IPS DF 4.7 (cell line): ENCODE measurements at regions not wholly inside any gene's neighbourhood (a gene's known extent, or its start where the extent isn't known, plus 50 kb on each side); places are given as distances from the start of the nearest gene placed in this dataset.
"Not testable (repeated sequence)": the region's sequence is repeated elsewhere in the genome, so short reads cannot be mapped to it uniquely, and the experiment has no call there.

Experiments used
- DNase-seq: peaks from one replicate; pipeline ENCODE4 v3.0.0-alpha.2; 2013; ENCODE audit warnings: low spot score; ENCODE audit errors: extremely low read depth

DNA sequence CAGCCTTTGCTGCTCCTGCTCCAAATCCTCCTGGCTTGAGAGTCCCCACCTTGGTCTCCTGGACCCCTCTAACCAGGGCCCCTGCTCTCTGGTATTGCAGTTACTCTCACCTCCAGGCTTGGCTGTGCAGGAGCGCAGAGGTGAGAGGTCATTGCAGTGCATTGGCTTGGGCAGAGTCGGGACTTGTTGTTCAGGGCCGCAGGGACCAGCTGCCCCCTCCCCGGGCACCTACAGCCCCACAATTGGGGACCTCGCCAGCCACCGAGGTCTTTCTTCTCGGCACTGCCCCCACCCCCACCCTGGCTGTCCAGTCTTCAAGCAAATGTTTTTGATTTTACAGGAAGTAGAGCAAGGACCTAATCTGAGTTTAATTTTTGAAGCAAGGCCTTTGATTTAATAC is 65.5 kb upstream of the FGF3 start:
- DNase-seq, result no peak

DNA sequence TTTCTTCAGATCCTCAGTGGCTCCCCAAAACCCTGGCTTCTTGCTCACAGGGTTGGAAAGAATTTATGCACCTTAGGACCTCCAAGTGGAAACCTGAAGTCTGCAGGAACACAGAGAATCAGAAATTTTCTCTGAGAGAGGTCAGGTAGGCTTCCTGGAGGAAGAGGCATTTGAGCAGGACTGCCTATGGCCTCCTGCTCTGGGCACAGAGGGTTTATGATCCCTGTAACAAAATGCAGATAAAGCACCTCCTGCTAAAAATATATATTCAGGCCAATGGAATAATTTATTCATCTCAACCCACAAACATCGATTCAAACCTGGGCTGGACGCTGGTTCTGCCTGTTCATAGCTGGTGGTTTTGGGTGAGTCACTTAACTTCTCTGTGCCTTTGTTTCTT is 68.1 kb upstream of the FGF3 start:
- DNase-seq, result no peak

DNA sequence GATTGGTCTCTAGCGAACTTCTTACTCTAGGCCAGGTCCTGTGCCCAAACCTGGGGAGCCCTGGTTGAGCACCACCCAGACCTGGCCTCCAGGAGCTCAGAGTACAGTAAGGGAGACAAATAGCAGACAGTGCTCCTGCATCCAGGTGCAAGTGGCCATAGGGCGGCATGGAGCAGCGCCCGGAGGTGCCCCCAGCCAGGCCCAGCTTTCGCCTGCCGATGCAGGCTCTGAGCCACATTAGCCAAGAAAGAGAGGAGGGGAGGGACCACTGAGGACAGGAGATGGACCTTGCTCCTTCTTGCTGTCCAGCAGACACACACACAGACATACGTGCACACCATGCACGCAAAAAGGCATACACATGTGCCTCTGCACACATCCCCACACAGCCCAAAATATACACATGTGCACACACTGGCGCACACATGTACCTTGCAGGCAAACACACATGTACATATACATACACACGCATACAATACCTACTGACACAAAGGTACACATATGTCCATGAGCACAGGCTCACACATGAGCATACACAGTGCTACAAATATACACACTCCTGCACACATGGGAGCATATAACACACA is 68.7 kb upstream of the FGF3 start:
- DNase-seq, result no peak

DNA sequence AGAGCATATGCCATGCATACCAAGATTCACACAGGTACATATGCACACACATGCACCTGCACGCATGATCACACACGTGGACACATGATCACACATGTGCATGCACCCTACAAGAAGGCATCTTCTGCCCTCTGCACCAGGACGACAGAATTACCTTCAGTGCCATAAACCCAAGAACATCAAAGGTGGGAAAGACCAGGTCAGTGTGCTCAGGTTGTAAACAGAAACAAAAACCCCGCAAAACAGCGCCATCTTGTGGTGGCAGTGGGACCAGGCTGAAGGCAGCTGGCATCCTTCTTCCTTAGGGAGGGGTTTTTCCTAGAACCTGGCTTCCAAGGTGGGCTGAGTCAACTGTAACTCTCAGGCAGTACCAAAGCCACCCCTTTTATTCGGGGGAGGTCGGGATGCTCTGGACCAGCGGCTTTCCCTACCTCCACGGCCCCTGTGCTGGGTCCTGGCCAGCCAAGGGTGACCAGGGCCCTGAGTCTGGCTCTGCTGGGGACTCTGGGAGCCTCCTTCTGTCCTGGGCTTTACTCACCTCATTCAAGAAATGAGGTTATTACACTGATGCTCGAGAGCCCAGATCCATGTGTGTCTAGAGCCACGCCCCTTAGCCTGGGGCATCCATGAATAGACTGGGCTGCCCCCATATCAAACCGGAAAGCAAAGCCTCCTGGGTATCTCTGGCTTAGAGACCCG is 69.4 kb upstream of the FGF3 start:
- DNase-seq, result peak; percentile 72

DNA sequence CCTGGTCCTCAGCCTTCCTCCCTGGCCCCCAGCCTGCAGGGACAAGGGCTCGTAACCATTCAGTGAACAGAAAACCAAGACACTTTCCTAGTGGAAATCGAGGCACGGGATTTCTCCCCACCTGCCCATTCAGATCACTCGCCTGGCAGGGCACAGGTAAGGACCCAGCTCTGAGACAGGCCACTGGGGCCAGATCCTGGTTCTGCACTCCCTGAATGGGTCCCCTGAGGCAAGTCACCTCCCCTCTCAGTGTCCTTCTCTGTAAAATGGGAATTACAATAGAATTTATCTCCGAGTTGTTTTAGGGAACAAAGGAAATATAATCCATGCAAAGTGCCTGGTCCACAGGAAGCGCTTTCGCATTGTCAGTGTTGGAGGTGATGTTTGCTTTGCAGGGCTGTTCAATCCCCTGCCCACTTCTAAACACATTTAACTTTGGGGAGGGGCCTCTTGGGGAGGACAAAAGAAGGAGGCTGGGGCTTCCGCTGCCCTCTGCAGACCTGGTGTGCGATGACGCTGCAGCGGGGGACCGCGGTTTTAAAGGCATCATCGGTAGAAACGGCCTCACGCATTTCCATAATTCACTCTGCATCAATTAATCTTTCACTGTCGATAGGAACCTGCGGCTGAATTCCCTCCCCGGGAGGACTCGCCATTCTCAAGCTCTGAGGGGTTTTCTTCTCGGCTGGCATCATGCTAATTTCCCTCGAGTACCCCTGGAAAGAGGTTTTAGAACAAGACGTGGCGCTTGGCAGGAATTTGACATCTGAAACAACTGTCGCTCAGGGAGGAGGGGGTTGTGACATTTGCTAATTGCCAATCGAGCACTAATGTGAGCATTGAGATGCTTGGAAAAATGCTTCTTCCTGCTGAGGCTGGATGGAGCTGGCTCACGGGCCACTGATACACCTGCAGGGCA is 70.4 kb upstream of the FGF3 start:
- no peak for DNase-seq

DNA sequence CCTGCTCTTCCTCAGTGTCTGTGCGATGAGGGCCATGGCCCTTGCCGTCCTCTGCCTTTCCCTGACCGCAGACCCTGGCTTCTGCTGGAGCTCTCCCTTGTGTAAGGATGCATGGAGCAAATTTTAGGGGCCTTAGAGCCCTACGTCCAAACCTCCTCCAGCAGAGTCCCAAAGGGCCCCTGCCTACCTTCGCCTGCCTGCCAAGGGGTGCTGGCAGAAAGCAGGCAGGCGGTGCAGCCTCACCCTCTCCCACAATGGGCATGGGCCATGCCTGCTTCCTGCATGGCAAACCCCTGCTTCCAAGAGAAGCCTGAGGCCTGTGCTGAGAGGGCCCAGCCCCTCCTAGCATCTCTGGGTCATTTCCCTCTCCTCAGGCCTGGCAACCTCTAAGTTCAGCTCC is 71.3 kb upstream of the FGF3 start:
- no peak for DNase-seq

DNA sequence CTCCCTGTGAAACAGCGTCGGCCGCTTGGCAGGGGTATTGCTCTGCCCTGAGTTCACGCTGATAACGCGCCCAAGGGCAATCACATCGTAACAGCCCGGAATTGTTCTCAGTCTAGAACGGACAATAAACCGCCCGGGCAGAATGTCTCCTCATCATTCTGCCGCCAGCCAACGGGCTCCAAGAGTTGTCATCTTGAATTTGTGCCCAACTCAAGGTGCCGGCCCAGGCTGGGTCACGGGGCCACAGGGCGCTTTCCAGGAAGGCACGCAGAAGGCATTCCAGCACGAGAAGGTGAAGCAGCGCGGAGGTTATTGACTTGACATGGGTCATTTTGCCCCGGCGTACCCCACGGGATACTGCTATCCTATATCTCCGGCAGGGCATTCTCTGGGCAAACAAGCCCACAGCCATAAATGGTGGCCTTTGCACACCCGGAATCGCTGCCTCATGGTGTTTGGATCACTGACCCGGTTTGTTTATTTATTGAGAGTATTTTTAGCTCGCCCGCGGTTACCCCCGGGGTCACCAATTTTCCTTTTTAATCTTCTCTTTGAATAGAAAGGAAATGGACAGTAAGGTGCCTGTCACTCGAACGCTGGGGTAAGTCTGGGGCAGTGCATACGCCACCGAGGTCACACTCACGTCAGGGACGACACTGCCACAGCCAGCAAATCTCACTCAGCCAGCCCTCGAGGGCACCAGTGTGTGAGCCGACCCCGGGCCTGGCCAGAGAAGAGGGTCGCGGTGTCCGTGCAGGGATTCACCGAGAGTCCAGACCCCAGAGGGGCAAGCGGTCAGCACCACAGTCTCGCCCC is 72.4 kb upstream of the FGF3 start:
- DNase-seq, result no peak

DNA sequence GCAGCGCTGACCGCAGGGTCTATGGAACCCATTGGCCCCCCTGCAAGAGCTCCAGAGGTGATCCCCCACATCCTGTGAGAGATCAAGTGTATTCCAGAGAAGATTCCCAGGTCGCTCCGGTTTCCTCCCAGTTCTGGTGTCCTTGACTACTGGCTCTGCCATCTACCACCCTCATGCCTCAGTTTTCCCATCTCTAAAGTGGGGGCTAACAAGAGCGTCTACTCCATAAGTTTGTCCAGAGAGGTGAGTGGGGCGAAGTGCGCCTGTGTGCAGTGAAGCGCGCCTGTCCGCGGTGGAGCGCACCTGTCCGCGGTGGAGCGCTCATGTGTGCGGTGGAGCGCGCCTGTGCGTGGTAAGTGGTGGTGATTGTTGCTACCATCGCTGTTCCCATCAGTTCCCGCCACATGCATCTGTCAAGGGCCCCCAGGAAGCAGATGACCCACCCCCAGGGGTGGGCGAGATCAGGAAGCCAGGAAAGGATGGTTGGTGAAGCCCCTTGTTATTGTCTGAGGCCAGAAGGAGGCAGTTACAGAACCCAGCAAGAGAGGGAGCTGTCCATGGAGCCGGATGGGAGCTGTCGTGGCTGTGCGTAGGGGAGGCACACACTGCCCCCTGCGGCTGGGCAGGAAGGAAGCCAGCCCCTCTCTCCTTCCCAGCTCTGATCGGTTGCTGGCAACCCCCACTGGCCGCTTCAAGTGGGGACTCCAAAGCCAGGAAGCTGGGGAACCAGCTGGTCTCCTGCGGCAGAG is 73.2 kb upstream of the FGF3 start:
- DNase-seq, result no peak

DNA sequence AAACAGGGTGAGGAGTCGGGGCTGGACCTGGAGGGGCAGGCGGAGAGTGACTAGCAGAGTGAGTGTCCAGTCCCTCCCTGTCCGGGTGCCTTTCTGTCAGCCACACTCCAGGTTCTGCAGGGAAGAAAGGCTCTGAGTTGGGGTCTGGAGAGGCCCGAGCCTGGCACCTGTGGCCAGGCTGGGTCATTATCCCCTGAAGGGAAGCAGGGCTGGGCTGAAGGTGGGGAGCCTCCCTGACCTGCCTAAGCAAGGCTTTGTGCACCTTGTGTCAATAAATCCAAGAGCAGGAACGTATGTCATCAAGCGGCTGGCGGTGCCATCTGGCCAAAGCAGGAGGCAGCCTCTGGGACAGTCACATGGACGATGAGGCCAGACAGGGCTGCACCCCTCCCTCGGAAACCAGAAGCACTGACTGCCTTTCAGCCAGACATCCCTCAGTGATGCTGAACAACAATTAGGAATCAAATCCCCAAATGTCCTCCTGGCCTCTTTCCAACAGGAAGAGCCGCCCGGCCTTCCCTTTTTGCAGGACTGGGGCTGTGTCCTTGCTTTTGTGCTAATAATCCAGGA is 73.9 kb upstream of the FGF3 start:
- DNase-seq, result no peak

DNA sequence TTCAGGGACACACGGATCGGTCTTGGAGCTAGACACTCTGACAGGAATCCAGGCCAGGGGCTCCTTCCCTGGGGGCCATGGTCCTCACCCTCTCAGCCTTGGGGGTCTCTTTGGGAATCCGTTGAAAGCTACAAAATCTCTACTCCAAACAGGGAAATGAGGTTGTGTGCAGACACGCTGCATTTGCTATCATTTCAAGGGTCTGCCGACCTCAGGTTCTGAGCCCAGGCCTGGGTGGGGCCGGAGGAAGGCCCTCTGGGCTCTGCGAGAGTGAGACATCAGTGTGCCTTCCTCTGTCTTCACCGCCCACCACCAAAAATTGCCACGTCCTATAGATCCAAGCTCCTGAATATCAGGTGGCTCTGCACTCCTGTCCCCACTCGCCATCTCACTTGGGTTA is 74.4 kb upstream of the FGF3 start:
- DNase-seq, result no peak

DNA sequence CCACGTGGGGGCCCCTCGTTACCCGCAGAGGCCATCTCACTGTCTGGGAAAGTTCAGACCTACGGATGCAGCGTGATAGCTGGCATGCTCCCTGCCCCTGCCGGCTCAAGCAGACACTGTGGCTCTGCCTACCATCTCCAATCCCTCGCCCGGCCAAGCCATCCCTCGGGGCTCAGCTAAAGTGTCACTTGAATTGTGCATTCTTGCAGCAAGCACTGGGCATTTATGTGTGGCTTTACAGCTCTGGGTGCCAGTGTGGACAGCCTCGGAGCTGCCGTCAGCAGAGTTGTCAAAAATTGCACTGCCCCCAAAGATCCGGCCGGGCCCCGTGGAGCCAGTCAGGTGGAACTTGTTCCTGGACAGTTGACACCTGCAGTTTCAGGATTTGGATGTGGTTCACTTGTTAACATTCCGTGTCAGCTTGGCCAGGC is 75.0 kb upstream of the FGF3 start:
- DNase-seq, result no peak

DNA sequence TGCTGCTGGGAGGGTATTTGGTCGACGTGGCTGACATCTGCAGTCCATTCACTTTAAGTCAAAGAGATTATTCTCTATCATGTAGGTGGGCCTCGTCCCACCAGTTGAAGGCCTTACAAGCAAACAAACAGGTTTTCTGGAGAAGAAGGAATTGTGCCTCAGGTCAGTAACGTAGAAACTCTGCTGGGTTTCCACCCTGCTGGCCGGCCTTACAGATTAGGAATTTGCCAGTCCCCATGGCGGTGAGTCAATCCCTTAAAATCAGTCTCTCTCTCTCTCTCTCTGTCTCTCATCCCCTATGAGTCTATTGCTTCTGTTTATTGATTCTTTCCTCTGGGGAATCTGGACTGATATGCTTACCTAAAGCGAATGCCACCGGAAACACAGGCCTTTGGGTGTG is 75.4 kb upstream of the FGF3 start:
- no peak for DNase-seq

DNA sequence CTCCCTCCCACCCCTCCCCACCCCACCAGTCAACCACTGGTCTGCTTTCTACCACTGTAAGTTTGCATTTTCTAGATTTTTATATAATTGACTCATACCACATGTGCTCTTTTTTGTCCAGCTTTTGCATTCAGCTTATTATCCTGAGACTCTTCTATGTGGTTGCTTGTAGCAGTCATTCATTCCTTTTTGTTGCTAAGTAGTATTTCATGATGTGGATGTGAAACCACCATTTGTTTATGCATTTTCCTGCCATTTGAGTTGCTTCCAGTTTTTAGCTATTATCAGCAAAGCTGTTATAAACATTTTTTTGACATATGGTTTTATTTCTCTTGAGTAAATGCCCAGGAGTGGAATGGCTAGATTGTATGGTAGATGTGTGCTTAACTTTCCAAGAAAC is 77.0 kb upstream of the FGF3 start:
- no peak for DNase-seq

DNA sequence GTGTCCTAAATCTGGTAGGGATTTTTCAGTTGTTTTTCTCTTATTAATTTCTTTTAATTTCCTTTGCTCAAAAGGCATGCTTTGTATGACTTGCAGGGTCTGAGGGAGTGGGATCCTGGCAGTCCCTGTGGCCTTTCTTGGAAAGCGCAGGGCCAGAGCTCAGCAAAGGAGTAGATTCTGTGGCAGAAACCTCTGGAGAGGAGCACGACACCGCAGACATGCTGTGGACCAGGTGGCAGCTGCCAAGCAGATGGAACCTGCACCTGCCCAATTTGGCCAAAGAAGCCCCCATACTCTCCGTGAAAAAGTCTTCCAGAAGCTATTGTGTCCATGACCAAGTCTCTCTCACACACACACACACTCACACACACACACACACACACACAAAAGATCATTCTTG is 78.9 kb upstream of the FGF3 start:
- DNase-seq, result no peak

DNA sequence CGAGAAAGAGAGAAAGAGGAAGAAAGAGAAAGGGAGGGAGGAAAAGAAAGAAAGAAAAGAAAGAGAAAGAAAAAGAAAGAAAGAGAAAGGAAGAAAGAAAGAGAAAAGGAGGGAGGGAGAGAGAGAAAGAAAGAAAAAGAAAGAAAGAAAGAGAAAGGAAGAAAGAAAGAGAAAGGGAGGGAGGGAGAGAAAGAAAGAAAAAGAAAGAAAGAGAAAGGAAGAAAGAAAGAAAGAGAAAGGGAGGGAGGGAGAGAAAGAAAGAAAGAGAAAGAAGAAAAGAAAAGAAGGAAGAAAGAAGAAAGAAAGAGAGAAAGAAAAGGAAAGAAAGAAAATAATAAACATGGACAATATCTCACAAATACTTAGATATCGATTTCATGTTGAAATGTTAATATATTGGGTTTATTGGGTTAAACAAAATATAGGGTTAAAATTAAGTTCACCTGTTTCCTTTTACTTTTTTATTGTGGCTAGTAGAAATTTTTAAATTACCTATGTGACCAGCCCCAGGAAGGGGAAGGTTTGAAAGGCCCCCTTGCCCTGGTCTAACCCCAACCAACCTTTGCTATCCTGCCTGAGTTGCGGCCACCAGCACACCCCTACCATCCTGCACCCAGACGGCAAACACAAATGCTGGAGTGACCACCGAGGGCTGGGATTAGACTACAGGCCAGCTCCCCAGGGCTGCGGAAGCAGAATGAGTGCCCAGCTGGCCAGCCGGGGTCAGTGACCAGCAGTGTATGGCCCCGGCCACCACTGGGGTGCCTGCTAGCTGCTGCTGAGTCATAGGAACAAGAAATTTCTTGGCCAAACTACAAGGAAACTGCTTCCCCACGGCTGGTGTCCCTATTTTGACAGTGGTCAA is 81.0 kb upstream of the FGF3 start:
- no peak for DNase-seq

DNA sequence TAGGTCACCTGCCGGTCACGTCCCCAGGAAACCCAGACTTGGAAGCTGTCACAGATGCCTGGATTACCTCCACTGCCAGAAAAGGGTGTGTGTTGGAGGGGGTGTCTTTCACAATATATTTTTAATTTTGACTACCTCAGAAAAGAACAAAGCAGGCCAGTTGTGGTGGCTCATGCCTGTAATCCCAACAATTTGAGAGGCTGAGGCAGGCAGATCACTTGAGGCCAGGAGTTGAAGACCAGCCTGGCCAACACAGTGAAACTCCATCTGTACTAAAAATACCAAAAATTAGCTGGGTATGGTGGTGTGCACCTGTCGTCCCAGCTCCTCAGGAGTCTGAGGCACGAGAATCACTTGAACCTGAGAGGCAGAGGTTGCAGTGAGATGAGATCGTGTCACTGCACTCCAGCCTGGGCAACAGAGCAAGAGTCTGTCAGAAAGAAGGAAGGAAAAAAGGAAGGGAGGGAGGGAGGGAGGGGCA is 81.6 kb upstream of the FGF3 start:
- not testable (repeated sequence) for DNase-seq

DNA sequence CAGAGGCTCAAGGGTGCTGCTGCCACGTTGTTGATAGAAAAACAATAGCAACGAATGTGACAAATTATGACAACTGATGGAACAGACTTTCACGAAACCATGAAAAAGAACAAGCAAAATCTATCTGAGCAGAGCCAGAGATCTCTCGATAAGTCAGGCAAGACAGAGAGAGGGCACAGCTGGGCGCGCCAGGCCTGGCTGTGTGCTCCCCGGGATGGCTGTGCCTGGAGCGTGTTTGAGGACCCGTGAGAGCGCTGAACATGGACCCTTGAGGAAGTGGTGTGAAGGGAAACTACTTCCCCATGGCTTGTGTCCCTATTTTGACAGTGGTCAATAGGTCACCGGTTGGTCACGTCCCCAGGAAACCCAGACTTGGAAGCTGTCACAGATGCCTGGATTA is 83.1 kb upstream of the FGF3 start:
- DNase-seq, result no peak

DNA sequence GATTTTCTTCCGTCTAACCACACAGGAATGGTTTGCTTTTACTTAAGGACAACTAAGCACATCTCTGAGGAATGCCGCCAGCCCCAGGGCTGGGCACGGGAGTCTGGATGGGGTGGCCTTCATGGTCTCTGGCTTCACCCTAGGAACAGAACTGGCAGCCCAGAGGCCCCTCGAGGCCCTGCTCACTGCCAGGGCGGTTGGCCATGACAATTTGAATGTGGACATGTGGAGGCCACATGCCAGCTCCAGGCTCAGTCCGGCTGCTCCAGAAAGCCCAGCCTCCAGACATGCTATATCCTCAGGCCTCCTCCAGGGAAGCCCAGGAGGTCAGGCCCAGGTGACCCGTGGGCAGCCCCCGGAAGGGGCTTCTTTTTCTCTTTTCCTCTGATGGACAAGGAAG is 84.0 kb upstream of the FGF3 start:
- DNase-seq, result no peak

DNA sequence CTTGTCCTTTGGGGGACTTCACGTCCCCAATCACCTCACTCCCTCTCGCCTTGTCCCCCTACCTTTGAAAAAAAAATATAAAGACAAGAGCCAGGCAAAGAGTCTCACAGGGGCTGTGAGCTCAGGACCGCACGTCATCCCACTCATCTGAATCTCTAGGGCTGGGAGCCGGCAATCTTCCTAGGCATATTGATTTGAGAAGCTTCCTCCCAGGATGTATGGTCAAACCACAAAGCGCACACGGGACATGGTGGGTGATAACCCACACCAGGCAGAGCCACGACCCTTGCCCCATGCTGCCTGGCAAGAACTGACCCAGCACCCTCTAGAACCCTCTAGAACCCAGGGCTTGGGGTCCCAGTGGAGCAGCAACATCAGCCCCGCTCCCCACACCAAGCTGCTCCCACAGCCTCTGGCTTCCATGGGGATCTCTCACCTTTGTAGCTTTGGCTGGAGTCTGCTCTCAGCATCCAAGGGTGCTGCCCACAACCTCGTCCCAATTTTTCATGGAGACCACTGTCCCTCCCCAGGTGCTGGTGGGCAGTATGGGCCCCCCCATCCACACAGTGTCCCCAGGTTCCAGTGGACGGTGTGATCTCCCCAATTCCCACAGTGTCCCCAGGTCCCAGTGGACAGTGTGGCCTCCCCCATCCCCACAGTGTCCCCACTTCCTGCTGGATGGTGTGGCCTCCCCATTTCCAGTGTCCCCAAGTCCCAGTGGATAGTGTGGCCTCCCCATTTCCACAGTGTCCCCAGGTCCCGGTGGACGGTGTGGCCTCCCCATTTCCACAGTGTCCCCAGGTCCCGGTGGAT is 85.2 kb upstream of the FGF3 start:
- DNase-seq, result no peak
